Motor neuron (in vitro differentiated cells): ENCODE measurements at regions not wholly inside any gene's neighbourhood (a gene's known extent, or its start where the extent isn't known, plus 50 kb on each side); places are given as distances from the start of the nearest gene placed in this dataset.
A peak's percentile ranks its signal among the peaks of the same experiment; 100 is the strongest.

ENCODE experiments used
- ATAC-seq, 8 experiments: fragments of 200-7000 bp; cut with Tn5 transposase; replicated peaks in 6 of 8; 2 replicates each; pipeline ENCODE4 v1.8.0; 2021; ENCODE audit warnings: mild to moderate bottlenecking in 8 of 8, moderate library complexity in 8 of 8
- H3K27ac ChIP-seq, 2 donors: fragments of 250-450 bp; sonication (Bioruptor Pico); 2 replicates each; pipeline ENCODE4 v1.9.0; 2021; ENCODE audit warnings: antibody characterized with exemption in 2 of 2, mild to moderate bottlenecking in 2 of 2, moderate library complexity in 1 of 2
- H3K4me1 ChIP-seq, 2 donors: fragments of 250-450 bp; sonication (Bioruptor Pico); replicated peaks in 1 of 2; 2 replicates each; pipeline ENCODE4 v1.6.1; 2021; ENCODE audit warnings: antibody characterized with exemption in 2 of 2, mild to moderate bottlenecking in 2 of 2, moderate library complexity in 1 of 2
- H3K4me3 ChIP-seq, 5 donors: fragments of 250-450 bp; sonication (Bioruptor Pico); 2 replicates each; pipeline ENCODE4 v1.9.0; 2021; ENCODE audit warnings: antibody characterized with exemption in 5 of 5, mild to moderate bottlenecking in 5 of 5, moderate library complexity in 4 of 5
- WGBS, 10 experiments: fragments of 450-650 bp; shearing (Covaris generic); methylation state at CpG; one replicate each; pipeline ENCODE4 v1.0.0; 2022; 5-methylcytosine and 5-hydroxymethylcytosine counted together
- in situ Hi-C, 9 experiments: fragments of 400-800 bp; cut with MboI; loops; one replicate each; pipeline ENCODE4 v1.15.0; 2021; ENCODE audit warnings: low sequenced_read_pairs in 9 of 9, low pct_unique_long_range_greater_than_20kb in 2 of 9; ENCODE audit not compliant: unreplicated experiment in 9 of 9

- H3K4me3 ChIP-seq = no peak overlapping the region
- H3K4me1 ChIP-seq = peaks cover 0 to 5% of the 10 kb centered on the region in 2 donors
- no peak overlapping the region for H3K27ac ChIP-seq
- ATAC-seq = no peak
- 40 to 100% (median 94%) methylated on average over 1 to 3 of the region's 5 CpGs; no CpG with 5 or more reads in 4 of the 10 experiments for WGBS, 10 experiments
- in situ Hi-C loops = no loop called here
These were observed 532.3 kb upstream of the TBX3 start for GRCh38 chr12:115216301-115216700.

GRCh38 chr12:115215544-115215943 is 531.6 kb upstream of the TBX3 start:
- Histone ChIP-seq H3K4me3 (no peak overlapping the region), H3K4me1 (peaks cover 0 to 5% of the 10 kb centered on the region in 2 donors), H3K27ac (no peak overlapping the region)
- ATAC-seq = peak in 4 of 8 experiments; percentile 46 to 95 (median 90)
- in situ Hi-C loops = no loop called here
- WGBS, 10 experiments = 0 to 100% (median 11%) methylated on average over 1 to 3 of the region's 3 CpGs; no CpG with 5 or more reads in 4 of the 10 experiments

GRCh38 chr12:115213538-115214016 is 529.6 kb upstream of the TBX3 start:
- ATAC-seq = peak in 1 of 8 experiments; percentile 5
- Histone ChIP-seq H3K4me3 (no peak overlapping the region), H3K27ac (no peak overlapping the region), H3K4me1 (peaks cover 0 to 5% of the 10 kb centered on the region in 2 donors)
- in situ Hi-C loops = no loop called here
- WGBS, 10 experiments = 14 to 100% (median 79%) methylated on average over 1 to 3 of the region's 6 CpGs; no CpG with 5 or more reads in 5 of the 10 experiments

GRCh38 chr12:115213118-115213517 is 529.1 kb upstream of the TBX3 start:
- ATAC-seq = no peak
- WGBS, 10 experiments = 40 to 100% (median 92%) methylated on average over 1 of the region's 1 CpG; no CpG with 5 or more reads in 6 of the 10 experiments
- H3K27ac ChIP-seq = no peak overlapping the region
- in situ Hi-C loops = no loop called here
- no peak overlapping the region for H3K4me3 ChIP-seq
- peaks cover 0 to 5% of the 10 kb centered on the region in 2 donors for H3K4me1 ChIP-seq

GRCh38 chr12:115212356-115212755 is 528.4 kb upstream of the TBX3 start:
- Histone ChIP-seq H3K4me3 (no peak overlapping the region), H3K4me1 (peaks cover 0 to 5% of the 10 kb centered on the region in 2 donors), H3K27ac (no peak overlapping the region)
- no peak for ATAC-seq
- in situ Hi-C loops = no loop called here
- 0% methylated on average over 1 of the region's 1 CpG; no CpG with 5 or more reads in 4 of the 10 experiments for WGBS, 10 experiments

GRCh38 chr12:115210533-115211252 is 526.7 kb upstream of the TBX3 start:
- Histone ChIP-seq H3K27ac (no peak overlapping the region), H3K4me1 (peaks cover 0 to 5% of the 10 kb centered on the region in 2 donors), H3K4me3 (no peak overlapping the region)
- in situ Hi-C loops = no loop called here
- 58 to 90% (median 76%) methylated on average over 1 to 3 of the region's 3 CpGs; no CpG with 5 or more reads in 1 of the 10 experiments for WGBS, 10 experiments
- ATAC-seq = no peak

- Histone ChIP-seq H3K4me3 (no peak overlapping the region), H3K27ac (no peak overlapping the region), H3K4me1 (peaks cover 0 to 5% of the 10 kb centered on the region in 2 donors)
- ATAC-seq = no peak
- in situ Hi-C loops = no loop called here
- WGBS, 10 experiments = 37 to 90% (median 71%) methylated on average over 3 to 7 of the region's 8 CpGs; no CpG with 5 or more reads in 3 of the 10 experiments
These were observed 525.3 kb upstream of the TBX3 start for GRCh38 chr12:115209230-115209629.

GRCh38 chr12:115208098-115208497 is 524.1 kb upstream of the TBX3 start:
- WGBS, 10 experiments = 73 to 100% (median 81%) methylated on average over 1 to 5 of the region's 6 CpGs; no CpG with 5 or more reads in 3 of the 10 experiments
- ATAC-seq = no peak
- in situ Hi-C loops = no loop called here
- Histone ChIP-seq H3K27ac (no peak overlapping the region), H3K4me3 (no peak overlapping the region), H3K4me1 (no peaks in the 10 kb centered on the region)

GRCh38 chr12:115207216-115207915 is 523.4 kb upstream of the TBX3 start:
- ATAC-seq = no peak
- H3K4me1 ChIP-seq = no peaks in the 10 kb centered on the region
- H3K4me3 ChIP-seq = no peak overlapping the region
- in situ Hi-C loops = no loop called here
- 50 to 100% (median 91%) methylated on average over 1 to 4 of the region's 6 CpGs; no CpG with 5 or more reads in 6 of the 10 experiments for WGBS, 10 experiments
- no peak overlapping the region for H3K27ac ChIP-seq

- Histone ChIP-seq H3K4me3 (no peak overlapping the region), H3K4me1 (no peaks in the 10 kb centered on the region), H3K27ac (no peak overlapping the region)
- 50 to 95% (median 84%) methylated on average over 1 to 5 of the region's 5 CpGs; no CpG with 5 or more reads in 2 of the 10 experiments for WGBS, 10 experiments
- in situ Hi-C loops = no loop called here
- ATAC-seq = no peak
These were observed 522.8 kb upstream of the TBX3 start for GRCh38 chr12:115206801-115207200.

GRCh38 chr12:115205755-115206308 is 521.9 kb upstream of the TBX3 start:
- ATAC-seq = no peak

GRCh38 chr12:115204957-115205754 is 521.2 kb upstream of the TBX3 start:
- WGBS, 10 experiments = 62 to 100% (median 90%) methylated on average over 1 to 8 of the region's 10 CpGs; no CpG with 5 or more reads in 1 of the 10 experiments
- in situ Hi-C loops = no loop called here
- peak in 2 of 8 experiments; percentile 31 to 42 for ATAC-seq
- no peaks in the 10 kb centered on the region for H3K4me1 ChIP-seq
- H3K4me3 ChIP-seq = no peak overlapping the region
- no peak overlapping the region for H3K27ac ChIP-seq

More at GRCh38 chr12:115205755-115206308, 521.9 kb upstream of the TBX3 start:
- no peak overlapping the region for H3K4me3 ChIP-seq
- 30 to 100% (median 59%) methylated on average over 1 to 6 of the region's 6 CpGs; no CpG with 5 or more reads in 1 of the 10 experiments for WGBS, 10 experiments
- H3K27ac ChIP-seq = no peak overlapping the region
- in situ Hi-C loops = no loop called here
- H3K4me1 ChIP-seq = no peaks in the 10 kb centered on the region
